ENCODE measurements at regions not wholly inside any gene's neighbourhood (a gene's known extent, or its start where the extent isn't known, plus 50 kb on each side); places are given as distances from the start of the nearest gene placed in this dataset.

DNA sequence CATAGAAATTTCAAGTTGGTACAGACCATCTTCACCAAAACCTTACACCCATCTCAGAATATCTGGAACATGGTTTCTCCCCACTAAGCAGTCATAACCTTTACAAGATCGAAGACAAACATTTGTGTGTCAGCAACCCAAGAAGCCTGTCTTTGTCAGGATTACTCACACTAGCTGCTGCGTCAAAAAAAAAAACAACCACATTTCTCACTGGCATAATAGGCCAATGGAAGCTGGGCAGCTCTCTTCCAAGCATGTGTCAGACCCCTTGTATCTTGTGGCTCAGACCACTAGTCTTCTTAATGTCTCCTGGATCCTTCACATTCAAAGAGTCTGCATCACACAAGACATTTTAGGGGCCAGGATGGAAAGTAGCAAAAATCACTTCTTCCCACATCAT, 266.9 kb upstream of the IGF1R start:
- TF ChIP-seq POLR2A (IDR thresholded peaks at IDR 0.05) = no peak
- TF ChIP-seq, protein P1, sequence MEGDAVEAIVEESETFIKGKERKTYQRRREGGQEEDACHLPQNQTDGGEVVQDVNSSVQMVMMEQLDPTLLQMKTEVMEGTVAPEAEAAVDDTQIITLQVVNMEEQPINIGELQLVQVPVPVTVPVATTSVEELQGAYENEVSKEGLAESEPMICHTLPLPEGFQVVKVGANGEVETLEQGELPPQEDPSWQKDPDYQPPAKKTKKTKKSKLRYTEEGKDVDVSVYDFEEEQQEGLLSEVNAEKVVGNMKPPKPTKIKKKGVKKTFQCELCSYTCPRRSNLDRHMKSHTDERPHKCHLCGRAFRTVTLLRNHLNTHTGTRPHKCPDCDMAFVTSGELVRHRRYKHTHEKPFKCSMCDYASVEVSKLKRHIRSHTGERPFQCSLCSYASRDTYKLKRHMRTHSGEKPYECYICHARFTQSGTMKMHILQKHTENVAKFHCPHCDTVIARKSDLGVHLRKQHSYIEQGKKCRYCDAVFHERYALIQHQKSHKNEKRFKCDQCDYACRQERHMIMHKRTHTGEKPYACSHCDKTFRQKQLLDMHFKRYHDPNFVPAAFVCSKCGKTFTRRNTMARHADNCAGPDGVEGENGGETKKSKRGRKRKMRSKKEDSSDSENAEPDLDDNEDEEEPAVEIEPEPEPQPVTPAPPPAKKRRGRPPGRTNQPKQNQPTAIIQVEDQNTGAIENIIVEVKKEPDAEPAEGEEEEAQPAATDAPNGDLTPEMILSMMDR (IDR thresholded peaks at IDR 0.05) = no peak

All from esophagus squamous epithelium (tissue), 4 donors.